Loucy (cell line): ENCODE measurements at regions not wholly inside any gene's neighbourhood (a gene's known extent, or its start where the extent isn't known, plus 50 kb on each side); places are given as distances from the start of the nearest gene placed in this dataset.

ENCODE experiments used
- EZH2phosphoT487 ChIP-seq: fragments of 200-600 bp; IDR thresholded peaks from 2 replicates; pipeline ENCODE4 v1.6.1; 2018; ENCODE audit warnings: antibody characterized with exemption, mild to moderate bottlenecking, moderate library complexity, borderline replicate concordance
- TF ChIP-seq, protein P1 (sequence below): fragments of 200-600 bp; sonication (generic); conservative IDR thresholded peaks from 2 replicates; pipeline ENCODE4 v1.5.1; 2014; ENCODE audit warnings: mild to moderate bottlenecking, antibody characterized with exemption, low read length

DNA sequence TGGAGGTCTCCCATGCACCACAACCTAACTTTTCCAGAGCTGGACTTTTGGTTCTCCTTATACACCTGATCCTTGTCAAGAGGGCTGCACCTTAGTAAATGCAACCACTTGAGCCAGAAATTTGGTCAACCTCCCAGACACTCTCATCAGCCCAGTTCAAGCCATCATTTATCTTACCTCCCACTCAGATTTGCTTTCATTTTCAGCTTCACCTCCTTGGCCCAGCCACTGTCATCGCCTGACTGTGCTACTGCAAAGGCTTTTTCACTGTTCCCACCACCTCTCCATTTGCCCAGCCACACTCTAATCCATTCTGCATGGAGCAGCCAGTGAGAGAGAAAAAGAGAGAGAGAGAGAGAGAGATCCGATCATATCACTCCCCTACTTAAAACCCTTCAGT, 112.4 kb upstream of the DDX18 start:
- TF ChIP-seq EZH2phosphoT487, result no peak
- TF ChIP-seq, protein P1, sequence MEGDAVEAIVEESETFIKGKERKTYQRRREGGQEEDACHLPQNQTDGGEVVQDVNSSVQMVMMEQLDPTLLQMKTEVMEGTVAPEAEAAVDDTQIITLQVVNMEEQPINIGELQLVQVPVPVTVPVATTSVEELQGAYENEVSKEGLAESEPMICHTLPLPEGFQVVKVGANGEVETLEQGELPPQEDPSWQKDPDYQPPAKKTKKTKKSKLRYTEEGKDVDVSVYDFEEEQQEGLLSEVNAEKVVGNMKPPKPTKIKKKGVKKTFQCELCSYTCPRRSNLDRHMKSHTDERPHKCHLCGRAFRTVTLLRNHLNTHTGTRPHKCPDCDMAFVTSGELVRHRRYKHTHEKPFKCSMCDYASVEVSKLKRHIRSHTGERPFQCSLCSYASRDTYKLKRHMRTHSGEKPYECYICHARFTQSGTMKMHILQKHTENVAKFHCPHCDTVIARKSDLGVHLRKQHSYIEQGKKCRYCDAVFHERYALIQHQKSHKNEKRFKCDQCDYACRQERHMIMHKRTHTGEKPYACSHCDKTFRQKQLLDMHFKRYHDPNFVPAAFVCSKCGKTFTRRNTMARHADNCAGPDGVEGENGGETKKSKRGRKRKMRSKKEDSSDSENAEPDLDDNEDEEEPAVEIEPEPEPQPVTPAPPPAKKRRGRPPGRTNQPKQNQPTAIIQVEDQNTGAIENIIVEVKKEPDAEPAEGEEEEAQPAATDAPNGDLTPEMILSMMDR, result no peak
